ENCODE measurements at regions not wholly inside any gene's neighbourhood (a gene's known extent, or its start where the extent isn't known, plus 50 kb on each side); places are given as distances from the start of the nearest gene placed in this dataset.

GRCh38 chr12:32034045-32034444 lies 72.6 kb upstream of the BICD1 start:
- TF ChIP-seq POLR2A (IDR thresholded peaks at IDR 0.05) (no peak), CTCF (IDR thresholded peaks at IDR 0.05) (no peak), POLR2AphosphoS5 (IDR thresholded peaks at IDR 0.05) (no peak), EP300 (IDR thresholded peaks at IDR 0.05) (no peak)

Data from sigmoid colon (tissue), 4 donors.